ENCODE measurements at regions not wholly inside any gene's neighbourhood (a gene's known extent, or its start where the extent isn't known, plus 50 kb on each side); places are given as distances from the start of the nearest gene placed in this dataset.
A peak's percentile ranks its signal among the peaks of the same experiment; 100 is the strongest.
"Not testable (repeated sequence)": the region's sequence is repeated elsewhere in the genome, so short reads cannot be mapped to it uniquely, and the experiment has no call there.

DNA sequence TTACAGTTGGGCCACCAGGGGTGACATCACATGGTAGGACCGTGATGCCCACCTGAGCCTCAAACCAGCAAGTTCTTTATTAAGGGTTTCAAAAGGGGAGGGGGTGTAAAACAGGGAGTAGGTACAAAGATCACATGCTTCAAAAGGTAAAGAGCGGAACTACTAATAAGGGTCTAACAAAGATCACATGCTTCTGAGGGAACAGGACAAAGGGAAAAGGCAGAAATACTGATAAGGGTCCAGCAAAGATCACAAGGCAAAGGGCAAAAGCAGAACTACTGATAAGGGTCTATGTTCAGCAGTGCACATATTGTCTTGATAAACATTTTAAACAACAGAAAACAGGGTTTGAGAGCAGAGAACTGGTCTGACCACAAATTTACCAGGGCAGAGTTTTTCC is 246.8 kb upstream of the ARHGEF26 start:
- POLR2A ChIA-PET; H3K27me3 ChIP-seq (replicated peaks in 2 of 5; ENCODE audit: control insufficient read depth in 4 of 5, insufficient read depth in 5 of 5, low read length in 4 of 5); H3K36me3 ChIP-seq (ENCODE audit: control insufficient read depth in 4 of 4, insufficient read depth in 4 of 4, low read length in 3 of 4); DNase-seq; H3K4me1 ChIP-seq (ENCODE audit: control extremely low read depth in 1 of 4, control insufficient read depth in 4 of 4, insufficient read depth in 4 of 4, low read length in 3 of 4); CTCF ChIA-PET; H3K4me3 ChIP-seq (ENCODE audit: control insufficient read depth in 1 of 7, extremely low read depth in 1 of 7, insufficient read depth in 4 of 7, low read depth in 2 of 7, low read length in 6 of 7); H3K9me3 ChIP-seq (ENCODE audit: control extremely low read depth in 1 of 5, control insufficient read depth in 4 of 5, insufficient read depth in 2 of 5, low read depth in 1 of 5, low read length in 4 of 5); H3K27ac ChIP-seq (ENCODE audit: insufficient read depth in 1 of 2, low read depth in 1 of 2, low read length in 2 of 2, poor library complexity in 1 of 2, severe bottlenecking in 2 of 2): not testable (repeated sequence)
- 100% methylated on average over 2 of the region's 2 CpGs for whole genome bisulfite sequencing (ENCODE audit: insufficient coverage)

DNA sequence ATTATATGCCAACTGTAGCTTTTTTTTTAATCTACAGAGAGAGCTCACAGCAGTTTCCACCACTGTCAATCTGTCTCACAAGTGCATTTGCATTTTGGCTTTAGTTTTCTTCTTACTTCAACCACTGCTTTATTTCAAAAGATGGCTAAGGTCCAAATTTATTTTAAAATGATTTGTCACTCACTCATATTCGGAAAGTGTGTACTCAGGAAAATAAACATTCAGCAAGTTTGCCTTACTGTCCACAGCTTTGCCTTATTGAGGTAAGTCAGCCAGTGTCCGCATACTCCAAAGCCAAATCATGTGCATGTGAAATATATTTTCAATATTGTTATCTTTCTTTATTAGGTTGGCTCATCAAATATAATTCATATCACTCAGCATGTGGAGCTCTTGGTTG is 240.7 kb upstream of the ARHGEF26 start:
- Histone ChIP-seq H3K27ac (ENCODE audit: insufficient read depth in 1 of 2, low read depth in 1 of 2, low read length in 2 of 2, poor library complexity in 1 of 2, severe bottlenecking in 2 of 2) (no peak overlapping the region), H3K9me3 (ENCODE audit: control extremely low read depth in 1 of 5, control insufficient read depth in 4 of 5, insufficient read depth in 2 of 5, low read depth in 1 of 5, low read length in 4 of 5) (no peaks in the 10 kb centered on the region), H3K27me3 (replicated peaks in 2 of 5; ENCODE audit: control insufficient read depth in 4 of 5, insufficient read depth in 5 of 5, low read length in 4 of 5) (no peaks in the 10 kb centered on the region), H3K4me1 (ENCODE audit: control extremely low read depth in 1 of 4, control insufficient read depth in 4 of 4, insufficient read depth in 4 of 4, low read length in 3 of 4) (no peaks in the 10 kb centered on the region), H3K4me3 (ENCODE audit: control insufficient read depth in 1 of 7, extremely low read depth in 1 of 7, insufficient read depth in 4 of 7, low read depth in 2 of 7, low read length in 6 of 7) (no peak overlapping the region), H3K36me3 (ENCODE audit: control insufficient read depth in 4 of 4, insufficient read depth in 4 of 4, low read length in 3 of 4) (no peaks in the 10 kb centered on the region)
- POLR2A ChIA-PET = no interaction called here
- CTCF ChIA-PET = no interaction called here
- WGBS (ENCODE audit: insufficient coverage) = no CpG with 5 or more reads among the region's 2 CpGs
- DNase-seq = no peak

DNA sequence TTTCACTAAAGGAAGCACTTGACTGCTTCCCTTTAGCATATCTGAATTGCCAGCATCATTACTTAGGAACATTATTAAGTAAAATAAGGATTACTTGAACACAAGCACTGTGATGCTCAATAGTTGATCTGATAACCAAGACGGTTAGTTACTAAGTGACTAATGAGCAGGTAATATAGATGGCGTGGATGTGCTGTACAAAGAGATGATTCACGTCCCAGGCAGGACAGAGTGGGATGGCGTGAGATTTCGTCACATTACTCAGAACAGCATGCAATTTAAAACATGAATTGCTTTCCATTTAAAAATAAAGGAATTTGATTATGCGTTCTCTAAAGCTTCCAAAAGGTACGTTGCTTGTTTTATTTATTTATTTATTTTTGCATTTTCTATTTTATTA is 240.0 kb upstream of the ARHGEF26 start:
- Histone ChIP-seq H3K36me3 (ENCODE audit: control insufficient read depth in 4 of 4, insufficient read depth in 4 of 4, low read length in 3 of 4) (no peaks in the 10 kb centered on the region), H3K27ac (ENCODE audit: insufficient read depth in 1 of 2, low read depth in 1 of 2, low read length in 2 of 2, poor library complexity in 1 of 2, severe bottlenecking in 2 of 2) (no peak overlapping the region), H3K4me3 (ENCODE audit: control insufficient read depth in 1 of 7, extremely low read depth in 1 of 7, insufficient read depth in 4 of 7, low read depth in 2 of 7, low read length in 6 of 7) (no peak overlapping the region), H3K9me3 (ENCODE audit: control extremely low read depth in 1 of 5, control insufficient read depth in 4 of 5, insufficient read depth in 2 of 5, low read depth in 1 of 5, low read length in 4 of 5) (no peaks in the 10 kb centered on the region), H3K4me1 (ENCODE audit: control extremely low read depth in 1 of 4, control insufficient read depth in 4 of 4, insufficient read depth in 4 of 4, low read length in 3 of 4) (no peaks in the 10 kb centered on the region), H3K27me3 (replicated peaks in 2 of 5; ENCODE audit: control insufficient read depth in 4 of 5, insufficient read depth in 5 of 5, low read length in 4 of 5) (no peaks in the 10 kb centered on the region)
- ChIA-PET CTCF (no interaction called here), POLR2A (no interaction called here)
- WGBS (ENCODE audit: insufficient coverage) = 100% methylated on average over 2 of the region's 7 CpGs
- DNase-seq = no peak

DNA sequence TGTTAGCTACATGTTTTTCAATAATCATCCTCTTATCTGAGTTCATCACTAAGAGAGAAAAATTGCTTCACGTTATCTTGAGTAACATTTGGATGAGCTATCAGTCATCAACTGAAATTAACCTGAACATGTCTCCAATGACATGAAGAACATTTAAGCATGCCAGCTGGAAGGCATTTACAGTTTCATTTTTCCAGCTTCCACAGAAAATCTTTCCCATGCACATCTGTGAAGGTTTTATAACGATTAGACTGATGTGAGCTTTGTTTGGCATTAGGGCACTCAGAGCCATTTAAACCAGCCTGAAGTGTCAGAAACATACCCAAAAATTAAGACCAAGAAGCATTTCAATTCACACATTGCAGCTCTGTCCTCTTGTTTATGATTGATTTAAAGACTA is 235.8 kb upstream of the ARHGEF26 start:
- Histone ChIP-seq H3K4me3 (ENCODE audit: control insufficient read depth in 1 of 7, extremely low read depth in 1 of 7, insufficient read depth in 4 of 7, low read depth in 2 of 7, low read length in 6 of 7) (no peak overlapping the region), H3K27me3 (replicated peaks in 2 of 5; ENCODE audit: control insufficient read depth in 4 of 5, insufficient read depth in 5 of 5, low read length in 4 of 5) (no peaks in the 10 kb centered on the region), H3K4me1 (ENCODE audit: control extremely low read depth in 1 of 4, control insufficient read depth in 4 of 4, insufficient read depth in 4 of 4, low read length in 3 of 4) (no peaks in the 10 kb centered on the region), H3K36me3 (ENCODE audit: control insufficient read depth in 4 of 4, insufficient read depth in 4 of 4, low read length in 3 of 4) (no peaks in the 10 kb centered on the region), H3K27ac (ENCODE audit: insufficient read depth in 1 of 2, low read depth in 1 of 2, low read length in 2 of 2, poor library complexity in 1 of 2, severe bottlenecking in 2 of 2) (no peak overlapping the region), H3K9me3 (ENCODE audit: control extremely low read depth in 1 of 5, control insufficient read depth in 4 of 5, insufficient read depth in 2 of 5, low read depth in 1 of 5, low read length in 4 of 5) (no peaks in the 10 kb centered on the region)
- WGBS (ENCODE audit: insufficient coverage) = 100% methylated on average over 1 of the region's 2 CpGs
- no peak for DNase-seq
- ChIA-PET CTCF (interaction anchor here (0.9 to 1.7 kb wide), 2 partner anchors 9 to 49 kb away, joined by 3 read pairs; no protein-coding TSS in a partner anchor), POLR2A (no interaction called here)

DNA sequence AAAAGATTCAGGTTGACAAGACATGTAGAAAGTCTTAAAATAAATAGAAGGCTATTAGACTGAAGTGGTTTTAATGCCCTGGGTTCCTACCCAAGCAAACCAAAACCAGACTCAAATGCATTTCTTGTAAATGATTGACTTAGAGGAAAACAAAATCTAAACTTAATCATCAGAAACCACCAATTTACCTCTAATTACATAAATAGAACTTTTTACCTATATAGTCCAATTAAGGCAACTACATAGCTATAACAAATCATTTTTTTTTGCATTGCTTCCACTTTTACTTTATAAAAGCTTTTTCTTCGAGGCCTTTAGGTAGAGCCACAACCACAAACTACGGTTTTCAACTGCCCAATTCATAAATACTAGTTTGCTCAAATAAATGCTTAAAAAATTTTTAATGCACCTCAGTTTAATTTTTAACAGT is 231.3 kb upstream of the ARHGEF26 start:
- no peak overlapping the region for H3K4me3 ChIP-seq (ENCODE audit: control insufficient read depth in 1 of 7, extremely low read depth in 1 of 7, insufficient read depth in 4 of 7, low read depth in 2 of 7, low read length in 6 of 7)
- POLR2A ChIA-PET = no interaction called here
- no peaks in the 10 kb centered on the region for H3K27me3 ChIP-seq (replicated peaks in 2 of 5; ENCODE audit: control insufficient read depth in 4 of 5, insufficient read depth in 5 of 5, low read length in 4 of 5)
- no peak for DNase-seq
- no peaks in the 10 kb centered on the region for H3K9me3 ChIP-seq (ENCODE audit: control extremely low read depth in 1 of 5, control insufficient read depth in 4 of 5, insufficient read depth in 2 of 5, low read depth in 1 of 5, low read length in 4 of 5)
- no peak overlapping the region for H3K27ac ChIP-seq (ENCODE audit: insufficient read depth in 1 of 2, low read depth in 1 of 2, low read length in 2 of 2, poor library complexity in 1 of 2, severe bottlenecking in 2 of 2)
- peaks cover 0 to 6% (median 1%) of the 10 kb centered on the region in 4 experiments for H3K4me1 ChIP-seq (ENCODE audit: control extremely low read depth in 1 of 4, control insufficient read depth in 4 of 4, insufficient read depth in 4 of 4, low read length in 3 of 4)
- WGBS (ENCODE audit: insufficient coverage) = 64% methylated on average over 2 of the region's 2 CpGs
- CTCF ChIA-PET = no interaction called here
- H3K36me3 ChIP-seq (ENCODE audit: control insufficient read depth in 4 of 4, insufficient read depth in 4 of 4, low read length in 3 of 4) = no peaks in the 10 kb centered on the region

DNA sequence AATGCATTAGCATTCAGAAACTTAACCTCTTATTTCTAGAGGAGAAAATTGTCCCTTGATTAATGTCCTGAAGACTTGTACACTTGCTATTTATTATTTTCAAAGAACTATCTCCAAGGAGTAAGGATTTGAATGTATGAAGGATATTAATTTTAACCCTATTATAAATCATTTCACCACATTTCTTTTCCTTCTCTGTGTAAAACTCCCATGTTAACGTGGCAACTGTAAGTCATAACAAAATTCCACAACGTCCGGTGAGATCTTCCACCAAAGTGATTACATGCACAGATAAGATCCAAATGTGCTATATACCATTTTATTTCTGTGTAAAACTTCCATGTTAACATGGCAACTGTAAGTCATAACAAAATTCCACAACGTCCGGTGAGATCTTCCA is 229.1 kb upstream of the ARHGEF26 start:
- DNase-seq = no peak
- CTCF ChIA-PET = no interaction called here
- Histone ChIP-seq H3K9me3 (ENCODE audit: control extremely low read depth in 1 of 5, control insufficient read depth in 4 of 5, insufficient read depth in 2 of 5, low read depth in 1 of 5, low read length in 4 of 5) (no peaks in the 10 kb centered on the region), H3K4me3 (ENCODE audit: control insufficient read depth in 1 of 7, extremely low read depth in 1 of 7, insufficient read depth in 4 of 7, low read depth in 2 of 7, low read length in 6 of 7) (peak overlapping the region in 1 of 7 experiments; percentile 2), H3K4me1 (ENCODE audit: control extremely low read depth in 1 of 4, control insufficient read depth in 4 of 4, insufficient read depth in 4 of 4, low read length in 3 of 4) (peaks cover 0 to 6% (median 1%) of the 10 kb centered on the region in 4 experiments), H3K27me3 (replicated peaks in 2 of 5; ENCODE audit: control insufficient read depth in 4 of 5, insufficient read depth in 5 of 5, low read length in 4 of 5) (no peaks in the 10 kb centered on the region), H3K27ac (ENCODE audit: insufficient read depth in 1 of 2, low read depth in 1 of 2, low read length in 2 of 2, poor library complexity in 1 of 2, severe bottlenecking in 2 of 2) (peak overlapping the region; percentile 18 to 49), H3K36me3 (ENCODE audit: control insufficient read depth in 4 of 4, insufficient read depth in 4 of 4, low read length in 3 of 4) (no peaks in the 10 kb centered on the region)
- POLR2A ChIA-PET = no interaction called here
- no CpG with 5 or more reads among the region's 5 CpGs for WGBS (ENCODE audit: insufficient coverage)

DNA sequence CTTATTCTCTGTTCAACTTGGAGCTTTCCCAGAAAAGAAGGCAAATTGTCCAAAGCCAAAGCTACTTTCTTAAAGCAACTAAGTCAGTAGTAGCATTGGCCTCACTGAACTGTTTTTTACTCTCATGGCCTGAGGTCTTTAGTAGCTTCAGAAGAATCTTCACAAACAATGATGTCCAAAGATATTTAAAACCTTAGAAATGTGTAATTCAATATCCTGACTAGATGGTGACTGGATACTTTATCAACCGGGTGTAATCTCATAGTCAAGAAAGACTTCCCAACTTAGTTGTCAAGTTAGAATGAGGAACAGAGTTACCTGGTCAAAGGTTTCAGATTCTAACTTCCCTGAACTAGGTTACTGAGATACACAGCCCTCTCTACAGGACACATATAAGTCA is 226.3 kb upstream of the ARHGEF26 start:
- Histone ChIP-seq H3K9me3 (ENCODE audit: control extremely low read depth in 1 of 5, control insufficient read depth in 4 of 5, insufficient read depth in 2 of 5, low read depth in 1 of 5, low read length in 4 of 5) (no peaks in the 10 kb centered on the region), H3K36me3 (ENCODE audit: control insufficient read depth in 4 of 4, insufficient read depth in 4 of 4, low read length in 3 of 4) (no peaks in the 10 kb centered on the region), H3K4me1 (ENCODE audit: control extremely low read depth in 1 of 4, control insufficient read depth in 4 of 4, insufficient read depth in 4 of 4, low read length in 3 of 4) (peaks cover 0 to 6% (median 1%) of the 10 kb centered on the region in 4 experiments), H3K27me3 (replicated peaks in 2 of 5; ENCODE audit: control insufficient read depth in 4 of 5, insufficient read depth in 5 of 5, low read length in 4 of 5) (no peaks in the 10 kb centered on the region), H3K27ac (ENCODE audit: insufficient read depth in 1 of 2, low read depth in 1 of 2, low read length in 2 of 2, poor library complexity in 1 of 2, severe bottlenecking in 2 of 2) (no peak overlapping the region), H3K4me3 (ENCODE audit: control insufficient read depth in 1 of 7, extremely low read depth in 1 of 7, insufficient read depth in 4 of 7, low read depth in 2 of 7, low read length in 6 of 7) (no peak overlapping the region)
- DNase-seq = no peak
- ChIA-PET CTCF (no interaction called here), POLR2A (no interaction called here)
- WGBS (ENCODE audit: insufficient coverage) = 100% methylated on average over 1 of the region's 1 CpG
